Choroid plexus epithelial cell (primary cell): ENCODE measurements at regions not wholly inside any gene's neighbourhood (a gene's known extent, or its start where the extent isn't known, plus 50 kb on each side); places are given as distances from the start of the nearest gene placed in this dataset.

ENCODE experiments used
- DNase-seq: peaks from one replicate; pipeline ENCODE4 v3.0.0-alpha.2; 2010; ENCODE audit warnings: low read depth
- H3K4me3 ChIP-seq: 2 replicates; pipeline ENCODE4 v1.5.1; 2011; ENCODE audit warnings: low read depth, mild to moderate bottlenecking, control low read depth, low read length, moderate library complexity
- TF ChIP-seq, protein P1 (sequence below): conservative IDR thresholded peaks from 2 replicates; pipeline ENCODE4 v1.5.1; 2011; ENCODE audit warnings: low read depth, mild to moderate bottlenecking, control low read depth, inconsistent platforms, low read length, moderate library complexity

DNA sequence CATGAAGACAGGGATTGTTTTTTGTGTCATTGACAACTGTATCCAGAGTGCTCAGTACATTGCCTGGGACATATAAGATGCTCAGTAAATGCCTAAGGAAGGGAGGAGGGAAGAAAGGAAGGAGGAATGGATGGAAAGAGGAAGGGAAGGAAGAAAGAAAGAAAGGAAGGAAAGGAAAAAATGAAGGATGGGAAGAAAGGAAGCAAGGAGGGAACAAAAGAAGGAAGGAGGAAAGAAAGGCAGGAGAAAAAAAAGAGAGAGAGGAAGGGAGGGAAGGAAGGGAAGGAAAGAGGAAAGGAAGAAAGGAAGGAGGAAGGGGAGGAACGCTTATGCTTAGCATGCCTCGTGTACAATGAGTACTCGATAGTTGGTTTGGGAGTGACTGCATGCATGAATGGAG, 514.7 kb downstream of the RPS24 start:
- TF ChIP-seq, protein P1, sequence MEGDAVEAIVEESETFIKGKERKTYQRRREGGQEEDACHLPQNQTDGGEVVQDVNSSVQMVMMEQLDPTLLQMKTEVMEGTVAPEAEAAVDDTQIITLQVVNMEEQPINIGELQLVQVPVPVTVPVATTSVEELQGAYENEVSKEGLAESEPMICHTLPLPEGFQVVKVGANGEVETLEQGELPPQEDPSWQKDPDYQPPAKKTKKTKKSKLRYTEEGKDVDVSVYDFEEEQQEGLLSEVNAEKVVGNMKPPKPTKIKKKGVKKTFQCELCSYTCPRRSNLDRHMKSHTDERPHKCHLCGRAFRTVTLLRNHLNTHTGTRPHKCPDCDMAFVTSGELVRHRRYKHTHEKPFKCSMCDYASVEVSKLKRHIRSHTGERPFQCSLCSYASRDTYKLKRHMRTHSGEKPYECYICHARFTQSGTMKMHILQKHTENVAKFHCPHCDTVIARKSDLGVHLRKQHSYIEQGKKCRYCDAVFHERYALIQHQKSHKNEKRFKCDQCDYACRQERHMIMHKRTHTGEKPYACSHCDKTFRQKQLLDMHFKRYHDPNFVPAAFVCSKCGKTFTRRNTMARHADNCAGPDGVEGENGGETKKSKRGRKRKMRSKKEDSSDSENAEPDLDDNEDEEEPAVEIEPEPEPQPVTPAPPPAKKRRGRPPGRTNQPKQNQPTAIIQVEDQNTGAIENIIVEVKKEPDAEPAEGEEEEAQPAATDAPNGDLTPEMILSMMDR = no peak
- no peak for DNase-seq
- H3K4me3 ChIP-seq = no peak overlapping the region

DNA sequence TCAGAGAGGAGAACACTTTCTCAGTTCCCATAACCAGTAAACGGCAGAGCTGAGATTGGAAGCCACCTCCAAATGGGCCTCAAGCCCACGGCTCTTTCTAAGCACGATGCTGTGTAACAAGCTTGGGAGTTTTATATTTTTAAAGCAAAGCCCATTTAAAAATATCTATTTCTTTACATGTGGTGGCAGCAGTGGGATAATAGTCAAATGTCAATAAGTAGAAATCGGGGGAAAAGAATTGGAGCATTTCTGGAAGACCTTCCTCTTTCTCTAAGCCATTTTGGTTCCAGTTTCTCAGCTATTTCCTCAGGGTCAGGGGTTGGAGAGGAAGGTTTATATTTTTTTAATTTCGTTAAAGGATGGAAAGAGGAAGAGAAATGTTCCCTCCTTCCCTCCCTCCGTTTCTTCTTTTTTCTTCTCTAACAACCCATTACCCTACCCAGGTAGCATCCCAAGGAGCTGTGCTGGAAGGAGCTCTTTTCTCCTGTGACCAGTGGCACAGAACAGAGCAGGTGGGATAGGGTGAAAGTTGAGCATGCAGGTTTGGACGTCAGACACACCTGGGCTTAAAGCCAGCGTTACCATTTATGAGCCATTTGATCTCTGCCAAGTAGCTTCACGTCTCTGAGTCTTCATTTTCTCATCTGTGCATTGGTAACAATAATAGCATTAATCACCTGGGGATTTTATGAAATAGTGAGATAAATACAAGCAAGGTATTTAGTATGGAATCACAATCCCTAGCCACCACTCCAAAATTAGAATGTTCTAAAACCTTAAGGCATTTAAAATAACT, 515.7 kb downstream of the RPS24 start:
- no peak overlapping the region for H3K4me3 ChIP-seq
- TF ChIP-seq, protein P1 = no peak
- no peak for DNase-seq

DNA sequence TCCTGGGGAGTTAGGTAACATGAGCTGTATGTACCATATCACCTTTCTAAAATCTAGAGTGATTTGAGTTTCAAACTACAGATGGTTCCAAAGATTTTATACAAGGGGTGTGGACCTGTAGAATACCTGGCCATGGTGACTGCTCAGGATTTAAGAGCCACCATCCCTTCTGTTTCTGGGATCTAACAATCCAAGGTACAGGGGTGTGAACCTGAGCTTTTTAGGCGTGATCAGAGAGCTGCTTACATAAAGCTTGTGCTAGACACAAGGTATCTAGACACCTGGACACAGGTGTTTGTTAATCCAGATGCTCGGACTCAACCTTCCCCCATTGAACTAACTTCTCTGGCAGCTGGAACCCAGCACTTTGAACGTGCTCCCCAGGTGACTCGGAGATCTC, 516.4 kb downstream of the RPS24 start:
- H3K4me3 ChIP-seq = no peak overlapping the region
- TF ChIP-seq, protein P1 = no peak
- DNase-seq = no peak

DNA sequence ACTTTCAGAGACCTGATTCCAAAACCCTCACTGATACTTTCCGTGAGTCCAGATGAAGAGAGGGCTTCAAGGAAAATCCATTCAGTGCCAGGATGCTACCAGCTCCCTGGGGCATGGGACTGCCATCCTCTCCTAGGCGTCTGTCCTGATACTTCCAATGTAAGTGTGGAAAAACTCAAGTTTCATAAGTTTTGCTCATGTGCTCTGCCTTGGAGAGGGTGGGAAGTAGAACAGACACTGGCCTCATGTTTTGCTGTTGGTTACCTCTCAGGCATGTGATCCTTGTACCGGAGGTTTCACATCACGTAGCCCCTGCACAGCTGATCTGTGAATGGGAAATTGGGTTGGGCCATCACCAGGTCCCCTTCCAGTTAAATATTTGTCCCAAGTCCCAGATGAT, 517.1 kb downstream of the RPS24 start:
- no peak overlapping the region for H3K4me3 ChIP-seq
- TF ChIP-seq, protein P1 = no peak
- no peak for DNase-seq

DNA sequence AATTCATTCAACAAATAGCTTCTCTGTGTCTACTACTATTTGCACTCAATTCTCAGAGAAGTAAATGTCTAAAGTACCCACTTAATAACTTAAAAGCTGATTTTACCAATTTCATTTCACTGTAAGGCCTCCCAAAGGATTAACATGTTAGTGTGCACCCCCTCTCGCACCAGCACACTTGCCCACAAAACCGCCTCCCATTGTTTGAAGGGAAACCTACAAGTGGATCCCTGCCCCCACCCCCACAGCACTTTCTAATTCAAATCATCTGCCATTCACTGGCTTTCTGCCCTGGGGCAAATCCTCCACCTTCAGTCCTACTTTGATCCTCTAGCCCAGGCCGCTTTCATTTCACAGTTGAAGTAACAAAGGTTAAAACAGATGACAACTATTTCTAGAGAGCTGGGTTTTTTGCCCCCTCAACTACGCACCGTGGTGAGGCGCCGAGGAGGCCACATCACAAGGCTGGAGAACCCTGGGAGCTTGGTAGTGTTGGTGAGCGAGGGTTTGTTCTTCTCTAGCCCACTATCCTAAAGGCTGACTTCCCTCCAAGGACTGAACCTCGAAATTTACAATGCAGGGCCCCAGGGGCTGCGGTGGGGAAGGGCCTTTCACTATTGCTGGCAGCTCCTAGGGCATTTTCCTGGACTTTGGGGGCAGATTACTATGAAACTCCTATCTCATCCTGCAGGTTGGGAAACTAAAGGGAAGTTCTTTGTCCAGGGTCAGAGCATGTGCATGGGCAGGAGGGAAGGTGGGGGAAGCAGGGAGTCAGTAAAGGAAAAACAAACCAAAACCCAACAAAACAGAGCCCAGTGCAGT, 517.4 kb upstream of the ZMIZ1 start:
- TF ChIP-seq, protein P1 = no peak
- no peak overlapping the region for H3K4me3 ChIP-seq
- DNase-seq = no peak

DNA sequence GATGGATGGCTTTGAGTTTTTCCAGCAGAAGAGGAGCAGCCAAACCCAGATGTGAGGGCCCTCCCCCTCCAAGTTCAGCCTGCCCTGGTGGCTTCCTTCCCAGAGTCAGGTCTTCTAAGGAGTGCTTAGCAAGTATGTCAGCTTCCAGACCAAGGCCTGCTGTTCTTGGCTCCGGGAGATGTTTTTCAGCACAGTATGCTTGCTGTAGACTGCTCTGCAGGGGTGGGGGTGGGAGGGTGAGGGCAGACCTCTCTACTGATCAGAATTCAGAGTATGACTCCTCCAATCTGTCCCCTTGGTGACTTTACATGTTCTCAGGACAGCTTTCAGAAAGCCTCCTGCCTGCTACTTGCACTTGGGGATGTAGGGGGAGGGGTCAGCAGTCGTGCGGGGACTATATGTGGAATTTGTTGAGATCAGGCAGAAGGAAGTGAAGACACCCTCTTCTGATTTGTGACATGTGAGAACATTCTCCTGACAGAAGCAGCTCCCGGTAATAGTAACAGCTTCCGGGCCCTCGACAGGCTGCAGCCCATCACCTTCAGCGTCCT, 516.4 kb upstream of the ZMIZ1 start:
- TF ChIP-seq, protein P1 = no peak
- no peak overlapping the region for H3K4me3 ChIP-seq
- peak; percentile 91 for DNase-seq
